ENCODE measurements at regions not wholly inside any gene's neighbourhood (a gene's known extent, or its start where the extent isn't known, plus 50 kb on each side); places are given as distances from the start of the nearest gene placed in this dataset.
"Not testable (repeated sequence)": the region's sequence is repeated elsewhere in the genome, so short reads cannot be mapped to it uniquely, and the experiment has no call there.

- Mint-ChIP-seq H3K4me1 (ENCODE audit: low read depth) (peaks cover 7% of the 10 kb centered on the region), H3K27me3 (peaks cover 37% of the 10 kb centered on the region), H3K27ac (no peak overlapping the region), H3K4me3 (no peak overlapping the region), H3K36me3 (ENCODE audit: low read depth) (no peaks in the 10 kb centered on the region), H3K9me3 (no peaks in the 10 kb centered on the region)
These were observed 61.4 kb downstream of the NXNL2 start for GRCh38 chr9:88596376-88596775.

GRCh38 chr9:88604836-88605511, 70.0 kb downstream of the NXNL2 start:
- Mint-ChIP-seq H3K27ac (no peak overlapping the region), H3K27me3 (peaks cover 24% of the 10 kb centered on the region), H3K9me3 (no peaks in the 10 kb centered on the region), H3K4me3 (no peak overlapping the region), H3K4me1 (ENCODE audit: low read depth) (no peaks in the 10 kb centered on the region), H3K36me3 (ENCODE audit: low read depth) (no peaks in the 10 kb centered on the region)

- no peaks in the 10 kb centered on the region for H3K36me3 Mint-ChIP-seq (ENCODE audit: low read depth)
- no peak overlapping the region for H3K27ac Mint-ChIP-seq
- peaks cover 18% of the 10 kb centered on the region for H3K27me3 Mint-ChIP-seq
- no peak overlapping the region for H3K4me3 Mint-ChIP-seq
- no peaks in the 10 kb centered on the region for H3K9me3 Mint-ChIP-seq
- H3K4me1 Mint-ChIP-seq (ENCODE audit: low read depth) = no peaks in the 10 kb centered on the region
These were observed 70.8 kb downstream of the NXNL2 start for GRCh38 chr9:88605512-88606362.

GRCh38 chr9:88614359-88614758, 79.4 kb downstream of the NXNL2 start:
- Mint-ChIP-seq H3K4me3 (no peak overlapping the region), H3K27me3 (peaks cover 11% of the 10 kb centered on the region), H3K9me3 (peaks cover 11% of the 10 kb centered on the region), H3K4me1 (ENCODE audit: low read depth) (no peaks in the 10 kb centered on the region), H3K27ac (no peak overlapping the region), H3K36me3 (ENCODE audit: low read depth) (no peaks in the 10 kb centered on the region)

- no peaks in the 10 kb centered on the region for H3K36me3 Mint-ChIP-seq (ENCODE audit: low read depth)
- no peak overlapping the region for H3K4me3 Mint-ChIP-seq
- peaks cover 7% of the 10 kb centered on the region for H3K9me3 Mint-ChIP-seq
- H3K4me1 Mint-ChIP-seq (ENCODE audit: low read depth) = no peaks in the 10 kb centered on the region
- no peak overlapping the region for H3K27ac Mint-ChIP-seq
- peaks cover 16% of the 10 kb centered on the region for H3K27me3 Mint-ChIP-seq
These were observed 88.7 kb downstream of the NXNL2 start for GRCh38 chr9:88623698-88624097.

GRCh38 chr9:88628114-88628513, 93.1 kb downstream of the NXNL2 start:
- no peaks in the 10 kb centered on the region for H3K36me3 Mint-ChIP-seq (ENCODE audit: low read depth)
- no peak overlapping the region for H3K27ac Mint-ChIP-seq
- H3K4me1 Mint-ChIP-seq (ENCODE audit: low read depth) = no peaks in the 10 kb centered on the region
- no peak overlapping the region for H3K4me3 Mint-ChIP-seq
- H3K9me3 Mint-ChIP-seq = peaks cover 11% of the 10 kb centered on the region
- peaks cover 9% of the 10 kb centered on the region for H3K27me3 Mint-ChIP-seq

GRCh38 chr9:88628811-88629210, 93.8 kb downstream of the NXNL2 start:
- H3K27me3 Mint-ChIP-seq = peaks cover 16% of the 10 kb centered on the region
- H3K27ac Mint-ChIP-seq = no peak overlapping the region
- H3K4me3 Mint-ChIP-seq = no peak overlapping the region
- H3K36me3 Mint-ChIP-seq (ENCODE audit: low read depth) = no peaks in the 10 kb centered on the region
- H3K4me1 Mint-ChIP-seq (ENCODE audit: low read depth) = no peaks in the 10 kb centered on the region
- peaks cover 11% of the 10 kb centered on the region for H3K9me3 Mint-ChIP-seq

GRCh38 chr9:88630574-88630973, 95.6 kb downstream of the NXNL2 start:
- not testable (repeated sequence) for H3K4me3 Mint-ChIP-seq; H3K4me1 Mint-ChIP-seq (ENCODE audit: low read depth); H3K36me3 Mint-ChIP-seq (ENCODE audit: low read depth); H3K27ac Mint-ChIP-seq; H3K9me3 Mint-ChIP-seq
- peaks cover 19% of the 10 kb centered on the region for H3K27me3 Mint-ChIP-seq

GRCh38 chr9:88635151-88635550, 100.2 kb downstream of the NXNL2 start:
- H3K27ac Mint-ChIP-seq = no peak overlapping the region
- no peak overlapping the region for H3K4me3 Mint-ChIP-seq
- peaks cover 36% of the 10 kb centered on the region for H3K27me3 Mint-ChIP-seq
- H3K36me3 Mint-ChIP-seq (ENCODE audit: low read depth) = no peaks in the 10 kb centered on the region
- peaks cover 26% of the 10 kb centered on the region for H3K9me3 Mint-ChIP-seq
- no peaks in the 10 kb centered on the region for H3K4me1 Mint-ChIP-seq (ENCODE audit: low read depth)

GRCh38 chr9:88641456-88642240, 106.7 kb downstream of the NXNL2 start:
- Mint-ChIP-seq H3K4me3 (no peak overlapping the region), H3K4me1 (ENCODE audit: low read depth) (no peaks in the 10 kb centered on the region), H3K27me3 (peaks cover 36% of the 10 kb centered on the region), H3K27ac (no peak overlapping the region), H3K36me3 (ENCODE audit: low read depth) (no peaks in the 10 kb centered on the region), H3K9me3 (peaks cover 21% of the 10 kb centered on the region)

- peaks cover 16% of the 10 kb centered on the region for H3K9me3 Mint-ChIP-seq
- peaks cover 36% of the 10 kb centered on the region for H3K27me3 Mint-ChIP-seq
- H3K4me3 Mint-ChIP-seq = no peak overlapping the region
- no peaks in the 10 kb centered on the region for H3K4me1 Mint-ChIP-seq (ENCODE audit: low read depth)
- H3K36me3 Mint-ChIP-seq (ENCODE audit: low read depth) = no peaks in the 10 kb centered on the region
- no peak overlapping the region for H3K27ac Mint-ChIP-seq
These were observed 107.4 kb downstream of the NXNL2 start for GRCh38 chr9:88642336-88642735.

GRCh38 chr9:88643931-88644330, 109.0 kb downstream of the NXNL2 start:
- Mint-ChIP-seq H3K27me3 (peaks cover 38% of the 10 kb centered on the region), H3K9me3 (peaks cover 6% of the 10 kb centered on the region), H3K4me3 (no peak overlapping the region)

GRCh38 chr9:88645172-88645878, 110.3 kb downstream of the NXNL2 start:
- Mint-ChIP-seq H3K27me3 (peaks cover 50% of the 10 kb centered on the region), H3K36me3 (ENCODE audit: low read depth) (no peaks in the 10 kb centered on the region), H3K4me3 (no peak overlapping the region), H3K4me1 (ENCODE audit: low read depth) (no peaks in the 10 kb centered on the region), H3K27ac (no peak overlapping the region), H3K9me3 (peaks cover 6% of the 10 kb centered on the region)

More at GRCh38 chr9:88643931-88644330, 109.0 kb downstream of the NXNL2 start:
- Mint-ChIP-seq H3K36me3 (ENCODE audit: low read depth) (no peaks in the 10 kb centered on the region), H3K27ac (no peak overlapping the region), H3K4me1 (ENCODE audit: low read depth) (no peaks in the 10 kb centered on the region)

GRCh38 chr9:88645879-88646199, 110.9 kb downstream of the NXNL2 start:
- H3K36me3 Mint-ChIP-seq (ENCODE audit: low read depth) = no peaks in the 10 kb centered on the region
- no peak overlapping the region for H3K4me3 Mint-ChIP-seq

More at GRCh38 chr9:88645879-88646199, 110.9 kb downstream of the NXNL2 start:
- peaks cover 6% of the 10 kb centered on the region for H3K9me3 Mint-ChIP-seq
- peaks cover 49% of the 10 kb centered on the region for H3K27me3 Mint-ChIP-seq
- H3K4me1 Mint-ChIP-seq (ENCODE audit: low read depth) = no peaks in the 10 kb centered on the region
- H3K27ac Mint-ChIP-seq = no peak overlapping the region

Data from stimulated activated naive CD8-positive, alpha-beta T cell treated with anti-CD3 and anti-CD28 coated beads, Interleukin-15, Interleukin-2, amounts not matched to agents 100 ng/mL and 50 ng/mL, for 24 hours (primary cell).